ENCODE measurements at regions not wholly inside any gene's neighbourhood (a gene's known extent, or its start where the extent isn't known, plus 50 kb on each side); places are given as distances from the start of the nearest gene placed in this dataset.
"Not testable (repeated sequence)": the region's sequence is repeated elsewhere in the genome, so short reads cannot be mapped to it uniquely, and the experiment has no call there.

DNA sequence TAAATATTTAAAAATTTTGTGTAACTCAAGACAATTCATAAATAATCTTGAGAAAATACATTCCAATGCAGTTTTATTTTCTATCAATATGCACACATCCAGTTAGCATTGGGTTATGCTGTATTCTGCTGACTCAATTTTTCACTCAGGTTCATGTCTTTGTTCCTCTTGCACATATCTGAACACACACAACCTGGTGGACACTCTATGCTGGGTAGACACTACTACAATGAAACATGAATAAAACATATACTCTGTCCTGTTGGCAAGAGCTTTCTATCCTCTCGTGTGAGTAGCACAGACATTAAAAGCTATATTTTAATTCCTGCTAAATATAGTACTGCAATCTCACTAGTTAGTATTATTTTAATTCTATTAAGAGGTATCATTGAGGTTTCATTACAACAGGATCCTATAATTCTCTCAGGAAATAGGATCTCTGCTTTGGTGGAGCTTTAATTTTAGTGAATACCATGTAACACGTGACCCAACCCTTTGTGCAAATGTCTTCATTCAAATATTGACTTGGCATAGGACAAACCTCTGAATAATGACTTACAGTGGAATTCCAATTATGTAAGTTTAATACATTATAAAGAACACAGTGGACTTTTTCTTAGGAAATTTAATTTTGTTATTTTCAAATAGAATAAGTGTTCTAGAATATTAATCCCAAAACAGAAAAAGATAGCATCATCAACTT is 342.3 kb upstream of the TMEFF2 start:
- DNase-seq, result no peak
- intact Hi-C loops (cut with DNase I), result no loop called here

DNA sequence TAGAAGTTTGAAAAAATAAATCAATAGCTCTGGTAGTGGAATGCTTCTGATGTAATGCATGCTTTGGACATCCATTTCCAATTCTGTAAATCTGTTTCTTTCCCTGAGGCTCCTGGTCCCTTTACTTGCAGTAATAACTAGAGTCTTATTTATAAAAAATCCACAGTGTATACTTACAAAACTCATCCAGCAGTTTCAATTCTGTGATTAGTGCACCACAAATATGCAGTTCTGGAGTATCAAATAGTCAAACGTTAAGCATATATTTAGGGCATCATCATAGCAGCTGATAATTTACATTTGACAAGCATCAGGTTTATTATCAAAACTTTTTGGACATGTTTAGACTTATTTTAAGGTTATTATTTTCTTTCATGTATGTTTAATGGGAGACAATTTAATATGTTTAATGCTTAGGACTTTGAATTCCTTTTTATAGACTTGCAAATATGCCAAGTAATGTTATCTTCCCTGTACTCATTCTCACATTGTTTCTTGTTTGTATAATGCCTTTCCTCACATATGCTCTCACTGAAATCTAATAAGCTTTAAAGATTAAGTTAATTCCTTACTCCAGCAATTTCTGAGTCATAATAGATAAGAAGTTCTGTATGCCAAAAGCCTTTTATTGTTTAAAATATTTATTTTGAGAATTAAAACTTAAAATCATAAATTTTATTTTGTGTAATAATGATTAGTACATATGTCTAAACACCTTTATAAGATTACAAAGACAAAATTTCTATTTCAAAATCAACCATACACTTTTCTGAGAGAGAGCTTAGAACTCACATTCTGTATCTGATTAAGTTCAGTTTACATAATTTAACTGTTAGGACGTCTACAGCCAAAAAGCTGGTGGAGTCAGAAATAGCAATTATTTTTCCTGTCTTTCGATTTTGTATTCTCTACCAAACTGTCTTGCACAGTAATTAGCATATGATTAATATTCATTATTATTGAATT is 341.5 kb upstream of the TMEFF2 start:
- no peak for DNase-seq
- intact Hi-C loops (cut with DNase I), result no loop called here

DNA sequence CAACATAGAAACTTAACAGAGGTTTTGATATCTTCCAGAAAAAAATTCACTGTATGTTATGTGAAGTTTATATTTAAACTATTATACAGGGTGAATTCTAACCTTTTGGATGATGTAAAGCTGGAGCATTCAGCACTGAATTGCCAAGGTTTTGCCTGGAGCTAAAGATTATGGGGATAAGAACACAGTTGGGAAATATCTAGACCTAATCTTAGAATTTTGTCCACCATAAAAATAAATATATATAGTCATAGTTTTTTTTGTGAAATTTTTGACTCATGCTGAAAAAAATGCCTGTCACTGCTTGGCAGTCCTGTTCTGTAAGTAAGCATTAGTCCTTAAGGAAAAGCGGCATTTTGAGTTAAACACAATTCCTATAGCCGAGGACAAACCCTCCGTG is 339.3 kb upstream of the TMEFF2 start:
- intact Hi-C loops (cut with DNase I), result no loop called here

DNA sequence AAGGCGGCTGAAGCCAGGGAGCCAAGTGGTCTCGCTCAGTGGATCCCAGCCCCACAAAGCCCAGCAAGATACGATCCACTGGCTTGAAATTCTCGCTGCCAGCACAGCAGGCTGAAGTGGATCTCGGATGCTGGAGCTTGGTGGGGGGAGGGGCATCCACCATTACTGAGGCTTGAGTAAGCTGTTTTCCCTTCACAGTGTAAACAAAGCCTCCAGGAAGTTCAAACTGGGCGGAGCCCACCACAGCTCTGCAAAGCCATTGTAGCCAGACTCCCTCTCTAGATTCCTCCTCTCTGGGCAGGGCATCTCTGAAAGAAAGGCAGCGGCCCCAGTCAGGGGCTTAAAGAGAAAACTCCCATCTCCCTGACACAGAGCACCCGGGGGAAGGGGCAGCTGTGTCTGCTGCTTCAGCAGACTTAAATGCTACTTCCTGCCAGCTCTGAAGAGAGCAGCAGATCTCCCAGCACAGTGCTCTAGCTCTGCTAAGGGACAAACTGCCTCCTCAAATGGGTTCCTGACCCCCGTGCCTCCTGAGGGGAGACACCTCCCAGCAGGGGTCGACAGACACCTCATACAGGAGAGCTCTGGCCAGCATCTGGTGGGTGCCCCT is 330.0 kb upstream of the TMEFF2 start:
- intact Hi-C loops (cut with DNase I), result not testable (repeated sequence)
- peak in 1 of 10 donors; percentile 65 for DNase-seq

More for the DNA sequence above, 339.3 kb upstream of the TMEFF2 start:
- no peak for DNase-seq

DNA sequence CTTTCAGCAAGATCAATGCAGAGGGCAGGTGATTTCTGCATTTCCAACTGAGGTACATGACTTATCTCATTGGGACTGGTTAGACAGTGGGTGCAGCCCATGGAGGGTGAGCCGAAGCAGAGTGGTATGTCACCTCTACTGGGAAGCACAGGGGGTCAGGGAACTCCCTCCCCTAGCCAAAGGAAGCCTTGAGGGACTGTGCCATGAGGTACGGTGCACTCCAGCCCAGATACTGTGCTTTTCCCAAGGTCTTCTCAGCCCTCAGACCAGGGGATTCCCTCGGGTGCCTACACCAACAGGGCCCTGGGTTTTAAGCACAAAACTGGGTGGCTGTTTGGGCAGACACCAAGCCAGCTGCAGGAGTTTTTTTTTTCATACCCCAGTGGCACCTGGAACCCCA is 329.5 kb upstream of the TMEFF2 start:
- intact Hi-C loops (cut with DNase I); DNase-seq: not testable (repeated sequence)

DNA sequence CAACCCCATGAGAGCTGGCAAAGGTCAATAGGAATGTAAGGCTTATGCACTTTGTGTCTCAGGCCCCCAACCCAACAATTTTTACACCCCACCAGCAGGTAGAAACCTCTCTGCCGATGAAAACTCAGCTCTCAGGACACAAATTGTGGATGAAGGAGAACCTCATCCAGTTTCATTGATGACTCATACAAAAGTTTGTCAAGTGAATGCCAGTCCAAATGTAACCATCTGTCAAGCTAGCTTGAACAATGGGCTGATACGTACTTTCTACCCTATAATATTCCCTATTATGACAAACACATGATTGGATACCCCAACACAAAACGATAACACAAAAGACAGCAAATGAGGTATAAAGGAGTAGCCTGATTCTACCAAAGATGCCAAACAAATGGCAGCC is 321.2 kb upstream of the TMEFF2 start:
- no peak for DNase-seq
- intact Hi-C loops (cut with DNase I), result no loop called here

DNA sequence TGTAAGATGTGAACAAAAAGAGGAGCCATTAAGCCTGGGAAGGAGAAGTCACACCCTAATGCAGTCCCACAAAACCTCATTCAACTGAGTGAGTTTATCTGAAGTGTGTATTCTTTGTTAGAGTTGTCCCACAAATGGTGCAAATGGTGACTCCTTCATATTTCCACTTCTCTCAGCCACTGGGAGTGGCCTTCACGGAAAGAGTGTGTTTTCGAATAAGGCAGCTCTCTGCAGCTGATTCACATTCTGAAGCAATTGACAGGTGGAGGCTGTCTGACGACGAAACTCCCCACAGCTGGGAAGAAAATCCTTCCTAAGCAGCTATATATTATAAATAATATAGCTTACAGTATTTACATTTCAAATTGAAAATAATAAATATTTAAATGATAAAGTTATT is 318.8 kb upstream of the TMEFF2 start:
- no peak for DNase-seq
- intact Hi-C loops (cut with DNase I), result no loop called here

DNA sequence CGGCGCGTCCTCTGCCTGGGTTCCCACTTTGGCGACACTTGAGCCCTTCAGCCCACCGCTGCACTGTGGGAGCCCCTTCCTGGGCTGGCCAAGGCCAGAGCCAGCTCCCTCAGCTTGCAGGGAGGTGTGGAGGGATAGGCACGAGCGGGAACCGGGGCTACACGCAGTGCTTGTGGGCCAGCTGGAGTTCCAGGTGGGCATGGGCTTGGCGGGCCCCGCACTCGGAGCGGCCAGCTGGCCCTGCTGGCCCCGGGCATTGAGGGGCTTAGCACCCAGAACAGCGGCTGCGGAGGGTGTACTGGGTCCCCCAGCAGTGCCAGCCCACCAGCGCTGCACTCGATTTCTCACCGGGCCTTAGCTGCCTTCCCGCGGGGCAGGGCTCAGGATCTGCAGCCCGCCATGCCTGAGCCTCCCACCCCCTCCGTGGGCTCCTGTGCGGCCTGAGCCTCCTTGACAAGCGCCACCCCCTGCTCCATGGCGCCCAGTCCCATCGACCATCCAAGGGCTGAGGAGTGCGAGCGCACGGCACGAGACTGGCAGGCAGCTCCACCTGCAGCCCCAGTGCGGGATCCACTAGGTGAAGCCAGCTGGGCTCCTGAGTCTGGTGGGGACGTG is 313.2 kb upstream of the TMEFF2 start:
- DNase-seq, result peak in 3 of 10 donors; percentile 55 to 79 (median 70)
- intact Hi-C loops (cut with DNase I), result not testable (repeated sequence)

DNA sequence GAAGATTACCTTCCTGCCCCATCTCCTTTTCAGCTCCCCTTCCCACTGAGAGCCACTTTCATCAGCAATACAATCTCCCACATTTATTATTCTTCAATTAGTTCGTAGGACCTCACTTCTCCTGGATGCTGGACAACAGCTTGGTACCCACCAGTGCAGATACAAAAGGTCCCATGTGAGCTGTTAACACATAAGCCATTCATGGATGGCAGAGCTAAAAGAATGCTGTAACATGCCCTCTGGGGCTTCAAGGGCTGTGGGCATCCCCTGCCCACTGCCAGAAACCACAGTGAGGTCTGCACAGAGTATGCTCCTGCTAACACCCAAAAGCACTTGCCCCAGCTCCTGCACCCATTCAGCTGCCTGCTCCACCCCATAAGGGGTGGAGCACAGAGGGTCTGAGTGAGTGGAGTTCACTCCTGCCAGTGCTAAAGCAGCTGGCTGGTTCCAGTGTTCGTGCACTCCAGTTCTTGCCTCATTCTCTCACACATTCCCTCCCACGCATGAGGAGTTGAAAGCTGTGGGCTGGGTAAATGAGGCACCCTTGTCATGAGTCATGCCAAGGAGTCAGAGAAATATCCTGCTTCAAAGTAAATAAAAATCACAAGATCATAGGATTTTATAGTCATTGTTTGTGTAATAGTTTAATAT is 305.9 kb upstream of the TMEFF2 start:
- peak in 1 of 10 donors; percentile 11 for DNase-seq
- intact Hi-C loops (cut with DNase I), result no loop called here

DNA sequence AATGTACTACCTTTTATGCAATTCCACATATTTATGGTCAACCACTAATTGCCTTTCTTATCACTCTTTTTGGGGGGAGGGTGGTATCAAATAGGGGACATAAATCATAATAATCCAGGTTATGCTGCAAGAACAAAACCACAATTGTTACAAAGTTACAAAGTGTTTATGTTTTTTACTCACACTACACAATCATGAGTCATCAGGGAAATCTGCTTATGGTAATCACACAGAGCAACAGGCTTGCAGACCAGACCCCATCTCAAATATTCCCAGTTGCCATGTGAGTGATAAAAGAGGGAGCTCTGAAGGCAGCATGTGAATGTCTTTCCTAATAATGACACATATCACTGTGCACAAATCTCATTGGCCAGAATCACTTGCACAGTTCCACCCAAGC is 304.7 kb upstream of the TMEFF2 start:
- DNase-seq, result no peak
- intact Hi-C loops (cut with DNase I), result no loop called here

DNA sequence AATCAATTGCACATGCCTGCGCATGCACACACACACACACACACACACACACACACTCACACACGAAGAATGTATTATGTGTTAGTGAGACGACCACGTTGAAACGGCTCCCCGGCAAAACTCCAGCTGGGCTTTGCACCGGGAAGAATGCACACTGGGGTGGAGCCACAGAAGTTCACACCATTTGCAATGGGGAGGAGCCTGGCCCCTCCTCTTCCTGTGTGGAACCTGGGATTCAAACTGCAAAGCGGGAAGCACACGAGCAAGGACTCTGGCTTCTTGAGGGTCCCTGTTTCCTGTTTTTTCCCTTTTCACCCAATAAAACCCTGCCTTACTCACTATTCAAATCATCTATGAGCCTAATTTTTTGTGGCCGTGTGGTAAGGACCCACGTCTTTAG is 304.0 kb upstream of the TMEFF2 start:
- DNase-seq, result no peak

DNA sequence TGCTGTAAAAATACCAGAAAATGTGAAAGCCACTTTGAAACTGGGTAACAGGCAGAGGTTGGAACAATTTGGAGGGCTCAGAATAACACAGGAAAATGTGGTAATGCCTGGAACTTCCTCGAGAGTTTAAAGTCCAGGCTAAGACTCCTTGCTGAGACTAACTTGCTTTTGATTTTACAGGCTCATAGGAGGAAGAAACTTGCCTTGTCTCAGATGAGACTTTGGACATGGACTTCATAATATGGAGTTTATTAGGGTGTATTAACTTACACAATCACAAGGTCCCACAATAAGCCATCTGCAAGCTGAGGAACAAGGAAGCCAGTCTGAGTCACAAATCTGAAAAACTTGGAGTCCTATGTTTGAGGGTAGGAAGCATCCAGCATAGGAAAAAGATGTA is 293.4 kb upstream of the TMEFF2 start:
- DNase-seq; intact Hi-C loops (cut with DNase I): not testable (repeated sequence)

More for the DNA sequence above, 304.0 kb upstream of the TMEFF2 start:
- intact Hi-C loops (cut with DNase I), result no loop called here

DNA sequence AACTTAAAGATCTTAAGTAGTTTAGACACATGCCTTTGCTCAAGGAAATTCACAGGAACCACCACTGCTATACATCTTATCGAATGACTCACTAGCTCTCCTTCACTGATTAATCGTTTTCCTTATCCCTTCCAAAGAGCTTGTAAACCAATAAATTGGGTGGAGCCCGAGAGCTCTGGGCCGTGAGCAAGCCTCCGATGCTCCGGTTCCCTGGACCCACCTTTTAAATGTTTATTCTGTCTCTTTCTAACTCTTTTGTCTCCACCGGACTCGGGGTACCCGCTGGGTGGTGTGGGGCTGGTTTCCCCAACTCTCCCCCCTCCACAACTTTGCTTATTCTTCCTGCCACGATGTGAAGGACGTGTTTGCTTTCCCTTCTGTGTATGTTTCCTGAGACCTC is 292.9 kb upstream of the TMEFF2 start:
- DNase-seq, result peak in 1 of 10 donors; percentile 44
- intact Hi-C loops (cut with DNase I), result no loop called here

DNA sequence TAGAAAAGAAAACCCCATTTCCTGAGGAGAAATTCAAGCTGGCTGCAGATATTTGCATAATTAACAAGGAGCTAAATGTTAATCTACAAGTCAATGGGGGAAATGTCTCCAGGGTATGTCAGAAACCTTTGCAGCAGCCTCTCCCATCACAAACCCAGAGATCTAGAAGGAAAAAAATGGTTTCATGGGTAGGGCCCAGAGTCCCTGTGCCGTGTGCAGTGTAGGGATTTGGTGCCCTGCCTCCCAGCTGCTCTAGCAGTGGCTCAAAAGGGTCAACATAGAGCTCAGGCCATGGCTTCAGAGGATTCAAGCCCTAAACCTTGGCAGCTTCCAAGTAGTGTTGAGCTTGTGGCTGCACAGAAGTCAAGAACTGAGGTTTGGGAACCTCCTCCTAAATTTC is 290.2 kb upstream of the TMEFF2 start:
- DNase-seq, result no peak
- intact Hi-C loops (cut with DNase I), result no loop called here

DNA sequence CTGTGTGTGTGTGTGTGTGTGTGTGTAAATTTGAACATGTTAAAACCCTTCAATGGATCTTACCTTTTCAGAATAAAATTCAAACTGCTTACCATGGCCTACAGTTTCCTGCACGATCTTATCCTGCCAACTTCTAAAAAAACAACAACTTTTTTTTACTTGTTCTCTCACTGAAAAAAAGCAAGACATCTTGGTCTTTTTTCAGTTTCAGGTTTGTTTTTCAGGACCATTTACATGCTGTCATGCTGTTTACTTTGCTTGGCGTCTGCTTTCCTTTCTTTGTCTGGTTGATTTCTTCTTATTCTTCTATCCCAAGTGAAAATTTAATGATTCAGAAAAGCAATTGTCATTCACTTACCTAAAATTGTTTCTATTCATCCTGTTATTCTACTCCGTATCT is 286.3 kb upstream of the TMEFF2 start:
- intact Hi-C loops (cut with DNase I), result no loop called here
- no peak for DNase-seq

DNA sequence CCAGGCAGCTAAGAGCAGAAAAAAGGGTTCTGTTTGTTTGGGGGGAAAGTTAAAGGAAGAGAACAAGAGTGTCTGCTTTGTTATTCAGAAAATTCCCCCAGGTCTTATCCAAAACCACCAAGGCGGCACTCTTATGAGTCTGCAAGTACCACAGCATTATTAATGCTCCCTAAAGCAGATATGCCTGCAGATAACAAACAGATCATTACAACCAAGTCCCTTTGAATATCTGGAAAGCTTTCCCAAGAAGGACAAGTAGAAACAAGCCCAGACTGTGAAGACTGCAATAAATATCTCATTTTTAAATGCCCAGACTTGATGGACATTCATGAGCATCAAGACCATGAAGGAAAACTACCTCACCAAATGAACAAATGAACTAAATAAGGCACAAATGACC is 278.6 kb upstream of the TMEFF2 start:
- no peak for DNase-seq
- intact Hi-C loops (cut with DNase I), result no loop called here

DNA sequence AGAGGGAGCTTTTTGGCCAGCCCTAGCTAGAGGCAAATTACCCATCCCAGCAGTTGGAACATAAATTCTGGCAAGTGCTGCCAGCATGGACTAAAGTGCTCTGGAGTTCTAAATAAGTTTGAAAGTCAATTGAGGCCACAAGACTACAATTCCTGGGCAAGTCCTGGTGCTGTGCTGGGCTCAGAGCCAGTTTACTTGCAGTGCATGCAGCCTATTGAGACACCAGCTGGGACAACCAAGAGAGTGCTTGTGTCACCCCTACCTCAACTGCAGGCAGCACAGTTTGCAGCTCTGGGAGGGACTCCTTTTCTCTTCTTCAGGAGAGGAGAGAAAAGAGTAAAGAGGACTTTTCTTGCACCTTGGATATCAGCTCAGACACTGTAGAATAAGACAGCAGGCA is 277.2 kb upstream of the TMEFF2 start:
- intact Hi-C loops (cut with DNase I), result no loop called here
- no peak for DNase-seq

DNA sequence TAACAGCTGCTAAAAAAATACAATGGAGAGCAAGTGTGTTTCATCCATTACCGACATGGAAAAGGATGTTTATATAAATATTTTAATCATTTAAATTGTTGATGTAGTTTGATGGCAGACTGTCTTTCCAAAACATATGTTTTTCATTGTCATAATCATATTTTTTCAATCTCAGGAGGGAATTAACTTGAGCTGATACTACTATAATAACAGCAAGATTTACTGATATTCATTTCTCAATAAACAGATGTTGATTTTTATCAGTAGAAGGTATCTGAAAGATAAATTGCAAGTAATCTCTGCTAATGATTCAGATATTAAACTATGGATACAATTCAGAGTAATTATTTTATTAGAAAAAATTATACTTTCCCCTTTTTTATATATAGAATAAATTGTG is 274.9 kb upstream of the TMEFF2 start:
- intact Hi-C loops (cut with DNase I), result no loop called here
- no peak for DNase-seq

DNA sequence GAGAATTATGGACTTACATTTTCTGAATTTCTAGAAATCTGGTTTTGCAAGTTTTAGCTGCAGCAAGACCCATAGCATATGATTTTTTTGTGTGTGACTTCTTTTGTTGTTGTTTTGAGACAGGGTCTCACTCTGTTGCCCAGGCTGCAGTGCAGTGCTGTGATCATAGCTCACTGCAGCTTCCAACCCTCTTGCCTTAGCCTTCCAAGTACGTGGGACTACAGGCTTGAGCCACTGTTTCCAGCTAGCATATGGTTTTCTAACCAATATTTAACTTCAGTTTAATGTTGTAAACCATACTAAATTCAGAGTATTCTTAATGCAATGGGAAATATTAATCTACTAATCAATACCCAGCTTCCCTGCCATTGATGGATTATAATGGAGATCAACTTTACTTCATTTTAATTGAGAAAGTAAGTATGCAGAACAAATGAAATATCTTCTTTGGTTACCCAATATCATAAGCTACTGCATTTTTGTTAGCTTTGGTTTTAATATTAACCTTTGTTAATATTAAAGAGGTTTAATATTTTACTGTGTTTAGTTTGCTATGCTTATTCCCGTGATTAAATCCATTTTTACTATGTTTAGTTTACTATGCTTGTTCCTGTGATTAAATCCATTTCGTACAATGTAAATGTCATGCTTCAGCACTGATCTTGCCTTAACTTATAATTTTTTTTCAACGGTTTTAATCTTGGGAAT is 273.4 kb upstream of the TMEFF2 start:
- DNase-seq, result no peak
- intact Hi-C loops (cut with DNase I), result no loop called here

DNA sequence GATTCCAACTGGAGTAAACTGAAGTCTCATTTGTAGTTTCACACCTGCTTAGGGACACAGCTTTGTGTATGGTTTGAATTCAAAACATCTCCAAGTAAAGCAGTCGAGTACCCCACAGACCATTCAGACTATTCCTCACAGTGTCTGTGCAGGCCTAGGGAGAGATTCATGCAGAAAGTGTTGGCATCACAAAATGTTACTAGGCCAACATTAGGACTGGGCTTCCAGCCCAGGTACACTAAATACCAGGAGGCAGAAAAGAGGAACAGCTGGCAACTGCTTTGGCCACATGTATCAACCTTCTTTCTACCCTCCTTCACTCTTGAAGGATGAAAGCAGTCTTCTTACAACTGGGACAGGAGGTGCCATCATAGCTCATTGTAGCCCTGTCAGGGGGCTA is 270.4 kb upstream of the TMEFF2 start:
- no peak for DNase-seq
- intact Hi-C loops (cut with DNase I), result no loop called here
